Neuron (in vitro differentiated cells): ENCODE measurements at regions not wholly inside any gene's neighbourhood (a gene's known extent, or its start where the extent isn't known, plus 50 kb on each side); places are given as distances from the start of the nearest gene placed in this dataset.
"Not testable (repeated sequence)": the region's sequence is repeated elsewhere in the genome, so short reads cannot be mapped to it uniquely, and the experiment has no call there.

Experiments
- H2AFZ ChIP-seq: one replicate; pipeline ENCODE4 v1.6.1; 2013; ENCODE audit warnings: low read depth, mild to moderate bottlenecking, inconsistent platforms, low read length, moderate library complexity
- H3K27me3 ChIP-seq: one replicate; pipeline ENCODE4 v1.6.1; 2013; ENCODE audit warnings: low read length; ENCODE audit not compliant: insufficient read depth
- H3K36me3 ChIP-seq: one replicate; pipeline ENCODE4 v1.6.1; 2013; ENCODE audit warnings: low read length; ENCODE audit not compliant: insufficient read depth
- H3K4me1 ChIP-seq: one replicate; pipeline ENCODE4 v1.6.1; 2013; ENCODE audit warnings: low read length; ENCODE audit not compliant: insufficient read depth
- H3K4me3 ChIP-seq: 2 replicates; pipeline ENCODE4 v1.5.1; 2013; ENCODE audit warnings: mild to moderate bottlenecking, low read length, moderate library complexity
- H3K9me3 ChIP-seq: one replicate; pipeline ENCODE4 v1.6.1; 2013; ENCODE audit warnings: low read length

DNA sequence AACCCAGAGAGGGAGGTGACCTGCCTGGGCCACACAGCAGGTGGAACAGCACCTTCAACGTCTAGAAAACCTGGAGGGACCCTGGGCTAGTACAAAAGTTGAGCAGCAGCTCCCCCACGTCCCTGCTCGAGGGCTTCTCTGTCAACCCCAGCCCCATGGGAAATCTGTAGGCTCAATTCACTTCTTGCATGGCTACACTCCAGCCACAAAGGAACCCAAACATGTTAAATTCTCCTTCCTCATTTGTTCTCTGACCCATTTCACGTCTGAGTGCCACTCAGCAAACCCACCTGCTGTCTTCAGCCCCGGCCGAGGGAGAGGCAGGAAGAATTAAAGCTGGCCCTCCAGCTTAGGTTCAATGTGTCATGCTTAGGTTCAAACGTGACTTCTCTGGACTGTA lies 418.5 kb downstream of the MIAT start:
- H3K27me3 ChIP-seq, result no peaks in the 10 kb centered on the region
- H3K4me1 ChIP-seq, result peaks cover 4% of the 10 kb centered on the region
- no peak overlapping the region for H2AFZ ChIP-seq
- H3K9me3 ChIP-seq, result no peaks in the 10 kb centered on the region
- H3K4me3 ChIP-seq, result no peak overlapping the region
- no peaks in the 10 kb centered on the region for H3K36me3 ChIP-seq

DNA sequence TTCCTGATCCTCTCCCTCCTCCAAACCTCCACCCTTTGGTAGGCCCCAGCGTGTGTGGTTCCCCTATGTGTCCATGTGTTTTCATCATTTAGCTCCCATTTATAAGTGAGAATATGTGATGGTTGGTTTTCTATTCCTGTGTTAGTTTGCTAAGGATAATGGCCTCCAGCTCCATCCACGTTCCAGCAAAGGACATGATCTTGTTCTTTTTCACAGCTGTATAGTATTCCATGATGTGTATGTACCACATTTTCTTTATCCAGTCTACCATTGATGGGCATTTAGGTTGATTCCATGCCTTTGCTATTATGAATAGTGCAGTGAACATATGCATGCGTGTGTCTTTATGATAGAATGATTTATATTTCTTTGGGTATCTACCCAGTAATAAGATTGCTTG lies 420.7 kb downstream of the MIAT start:
- not testable (repeated sequence) for H3K9me3 ChIP-seq, H3K4me1 ChIP-seq, H3K36me3 ChIP-seq, H3K4me3 ChIP-seq, H3K27me3 ChIP-seq, H2AFZ ChIP-seq

GRCh38 chr22:27080036-27080578 lies 422.7 kb downstream of the MIAT start:
- H3K27me3 ChIP-seq, result no peaks in the 10 kb centered on the region
- no peak overlapping the region for H2AFZ ChIP-seq
- no peaks in the 10 kb centered on the region for H3K4me1 ChIP-seq
- H3K4me3 ChIP-seq, result no peak overlapping the region
- H3K36me3 ChIP-seq, result no peaks in the 10 kb centered on the region
- no peaks in the 10 kb centered on the region for H3K9me3 ChIP-seq

DNA sequence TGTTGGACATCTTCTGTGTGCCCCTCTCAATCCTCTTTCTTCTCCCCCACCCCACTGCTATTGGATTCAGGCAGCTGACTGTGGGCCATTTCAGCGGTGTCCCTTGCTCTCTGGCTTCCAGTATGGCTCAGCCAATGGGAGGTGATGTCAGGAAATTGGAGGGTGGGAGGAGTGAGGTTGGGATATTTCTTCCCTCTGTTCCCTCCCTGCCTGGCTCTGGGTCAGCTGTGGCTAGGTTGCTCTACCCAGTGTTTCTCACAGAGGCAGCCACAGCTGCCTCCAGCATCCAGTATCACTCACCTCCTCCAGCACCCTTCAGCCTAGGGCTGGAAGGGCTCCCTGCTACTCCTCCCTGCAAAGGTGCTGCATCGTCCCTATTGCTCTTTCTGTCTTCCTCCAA lies 423.5 kb downstream of the MIAT start:
- no peak overlapping the region for H3K4me3 ChIP-seq
- H2AFZ ChIP-seq, result no peak overlapping the region
- no peaks in the 10 kb centered on the region for H3K27me3 ChIP-seq
- no peaks in the 10 kb centered on the region for H3K9me3 ChIP-seq
- H3K36me3 ChIP-seq, result no peaks in the 10 kb centered on the region
- H3K4me1 ChIP-seq, result no peaks in the 10 kb centered on the region

GRCh38 chr22:27083610-27084009 lies 426.2 kb downstream of the MIAT start:
- Histone ChIP-seq H3K4me1 (peaks cover 9% of the 10 kb centered on the region), H2AFZ (no peak overlapping the region), H3K36me3 (no peaks in the 10 kb centered on the region), H3K27me3 (no peaks in the 10 kb centered on the region), H3K9me3 (no peaks in the 10 kb centered on the region), H3K4me3 (no peak overlapping the region)

DNA sequence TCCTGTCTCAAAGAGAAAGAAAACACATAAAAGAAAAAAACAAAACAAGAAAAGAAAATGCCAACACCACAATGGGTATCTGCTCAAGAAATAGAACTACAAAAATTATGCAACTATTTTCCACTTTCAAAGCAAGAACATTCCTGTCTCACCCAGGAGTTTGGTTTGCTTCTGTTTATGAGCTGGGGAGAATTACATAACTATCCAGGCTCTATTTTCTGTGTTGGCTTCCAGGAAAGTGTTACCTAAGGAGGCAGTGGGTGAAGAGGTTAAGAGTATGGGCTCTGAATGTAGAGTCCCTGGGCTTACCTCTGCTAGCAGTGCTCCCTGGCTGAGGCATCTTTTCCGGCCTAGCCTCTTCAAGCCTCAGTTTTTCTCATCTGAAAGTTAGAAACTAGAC lies 426.7 kb downstream of the MIAT start:
- H3K4me3 ChIP-seq, result no peak overlapping the region
- H3K36me3 ChIP-seq, result no peaks in the 10 kb centered on the region
- H3K4me1 ChIP-seq, result peaks cover 9% of the 10 kb centered on the region
- no peaks in the 10 kb centered on the region for H3K27me3 ChIP-seq
- no peak overlapping the region for H2AFZ ChIP-seq
- no peaks in the 10 kb centered on the region for H3K9me3 ChIP-seq

- H3K36me3 ChIP-seq, result no peaks in the 10 kb centered on the region
- H2AFZ ChIP-seq, result no peak overlapping the region
- no peaks in the 10 kb centered on the region for H3K27me3 ChIP-seq
- H3K4me3 ChIP-seq, result no peak overlapping the region
- no peaks in the 10 kb centered on the region for H3K9me3 ChIP-seq
- peaks cover 9% of the 10 kb centered on the region for H3K4me1 ChIP-seq
These were observed 429.0 kb downstream of the MIAT start for GRCh38 chr22:27086080-27087044.

GRCh38 chr22:27087051-27087450 lies 429.7 kb downstream of the MIAT start:
- no peaks in the 10 kb centered on the region for H3K36me3 ChIP-seq
- H3K27me3 ChIP-seq, result no peaks in the 10 kb centered on the region
- no peak overlapping the region for H2AFZ ChIP-seq
- H3K4me3 ChIP-seq, result no peak overlapping the region
- peaks cover 9% of the 10 kb centered on the region for H3K4me1 ChIP-seq
- no peaks in the 10 kb centered on the region for H3K9me3 ChIP-seq

DNA sequence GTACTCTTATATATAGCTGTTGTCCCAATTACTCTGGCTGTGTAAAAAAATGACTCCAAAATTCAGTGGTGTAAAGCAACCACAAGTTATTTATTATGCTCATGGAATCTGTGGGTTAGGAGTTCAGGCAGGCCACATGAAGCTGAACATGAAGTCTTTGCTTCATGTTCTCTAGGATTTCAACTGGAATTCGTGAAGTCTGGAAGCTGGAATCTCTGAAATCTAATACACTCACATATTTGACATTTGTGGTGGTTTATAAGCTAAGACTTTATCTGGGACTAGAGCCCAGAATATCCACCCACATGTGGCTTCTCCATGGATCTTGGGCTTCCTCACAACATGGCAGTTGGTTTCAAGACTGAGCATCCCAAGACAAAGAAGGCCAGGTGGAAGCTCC lies 430.6 kb downstream of the MIAT start:
- H3K36me3 ChIP-seq, result no peaks in the 10 kb centered on the region
- H2AFZ ChIP-seq, result no peak overlapping the region
- H3K4me1 ChIP-seq, result peaks cover 9% of the 10 kb centered on the region
- H3K4me3 ChIP-seq, result no peak overlapping the region
- H3K9me3 ChIP-seq, result no peaks in the 10 kb centered on the region
- H3K27me3 ChIP-seq, result no peaks in the 10 kb centered on the region

GRCh38 chr22:27089264-27089663 lies 431.9 kb downstream of the MIAT start:
- no peak overlapping the region for H2AFZ ChIP-seq
- H3K27me3 ChIP-seq, result no peaks in the 10 kb centered on the region
- H3K36me3 ChIP-seq, result no peaks in the 10 kb centered on the region
- no peak overlapping the region for H3K4me3 ChIP-seq
- H3K9me3 ChIP-seq, result no peaks in the 10 kb centered on the region
- H3K4me1 ChIP-seq, result peaks cover 9% of the 10 kb centered on the region

- peaks cover 9% of the 10 kb centered on the region for H3K4me1 ChIP-seq
- no peaks in the 10 kb centered on the region for H3K36me3 ChIP-seq
- H3K9me3 ChIP-seq, result no peaks in the 10 kb centered on the region
- no peak overlapping the region for H3K4me3 ChIP-seq
- no peak overlapping the region for H2AFZ ChIP-seq
- H3K27me3 ChIP-seq, result no peaks in the 10 kb centered on the region
These were observed 433.2 kb downstream of the MIAT start for GRCh38 chr22:27090611-27091011.

DNA sequence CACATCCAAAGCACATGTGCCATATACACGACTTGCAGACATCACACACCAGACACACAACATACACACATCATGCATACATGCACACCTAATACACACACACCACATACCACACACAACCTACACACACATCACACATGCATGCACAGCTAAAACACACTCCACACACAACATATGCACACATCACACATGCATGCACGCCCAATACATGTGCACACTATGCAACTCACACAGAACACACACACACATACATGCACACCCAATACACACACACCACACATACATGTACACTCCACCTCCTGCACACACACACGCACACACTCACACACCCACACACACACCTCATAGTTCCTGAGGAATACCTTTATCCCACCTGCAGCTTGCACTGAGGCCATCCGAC lies 436.0 kb downstream of the MIAT start:
- Histone ChIP-seq H3K4me3 (no peak overlapping the region), H3K9me3 (no peaks in the 10 kb centered on the region), H3K36me3 (no peaks in the 10 kb centered on the region), H3K27me3 (no peaks in the 10 kb centered on the region), H3K4me1 (no peaks in the 10 kb centered on the region), H2AFZ (no peak overlapping the region)

DNA sequence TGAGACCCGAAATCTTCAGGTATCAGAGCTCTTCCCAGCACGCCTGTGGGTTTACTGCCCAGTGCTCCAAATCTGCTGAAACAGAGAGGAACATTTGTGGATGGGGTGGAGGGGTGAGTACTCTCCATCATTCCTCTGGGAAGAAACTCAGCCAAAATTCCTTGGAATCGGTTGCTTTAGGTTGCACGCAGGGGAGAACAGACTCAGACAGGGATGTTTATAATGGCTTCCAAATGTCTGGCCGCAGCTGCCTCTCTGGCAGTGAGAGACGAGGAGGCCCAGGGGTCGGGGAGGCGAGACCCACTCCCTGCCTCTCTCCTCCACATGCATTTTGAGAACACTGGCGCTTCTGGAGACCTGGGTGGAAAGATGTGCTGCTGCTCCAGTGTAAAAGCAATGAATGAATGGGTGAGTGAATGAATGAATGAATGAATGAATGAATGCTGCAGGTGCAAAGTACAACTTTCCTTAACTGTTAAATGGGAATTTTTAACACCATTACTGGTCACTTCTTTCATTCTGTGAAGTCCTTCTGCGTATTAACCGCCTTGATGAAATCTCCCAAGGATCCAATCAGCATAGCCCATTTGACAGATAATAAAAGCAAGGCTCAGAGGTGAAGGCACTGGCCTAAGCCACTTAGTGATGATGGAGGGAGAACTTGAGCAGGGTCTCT lies 437.4 kb downstream of the MIAT start:
- Histone ChIP-seq H2AFZ (no peak overlapping the region), H3K4me3 (no peak overlapping the region), H3K4me1 (peaks cover 3% of the 10 kb centered on the region), H3K36me3 (no peaks in the 10 kb centered on the region), H3K27me3 (no peaks in the 10 kb centered on the region), H3K9me3 (no peaks in the 10 kb centered on the region)
